ENCODE measurements at regions not wholly inside any gene's neighbourhood (a gene's known extent, or its start where the extent isn't known, plus 50 kb on each side); places are given as distances from the start of the nearest gene placed in this dataset.
A peak's percentile ranks its signal among the peaks of the same experiment; 100 is the strongest.

GRCh38 chr2:107374249-107374648 lies 452.4 kb upstream of the RGPD4 start:
- no peak for DNase-seq (ENCODE audit: low spot score)

- no peak for DNase-seq (ENCODE audit: low spot score)
Observed at GRCh38 chr2:107376909-107377308, 449.8 kb upstream of the RGPD4 start.

DNA sequence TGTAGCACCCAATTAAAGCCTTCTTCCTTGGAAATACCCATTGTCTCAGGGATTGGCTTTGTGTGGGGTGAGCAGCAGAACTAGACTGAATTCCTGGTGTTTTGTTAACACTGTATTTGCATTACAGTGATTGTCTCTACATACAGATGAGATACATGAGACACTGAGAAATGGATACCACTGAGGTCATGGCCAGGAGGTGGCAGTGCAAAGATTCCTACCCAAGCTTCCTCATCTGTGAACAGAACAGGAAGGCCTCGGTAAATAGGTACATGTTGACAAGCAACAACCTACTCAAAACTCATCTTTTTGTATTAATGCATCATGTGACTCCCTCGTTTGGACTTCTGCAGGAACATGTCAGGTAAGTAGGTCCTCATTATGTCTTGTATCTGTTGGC lies 445.8 kb upstream of the RGPD4 start:
- DNase-seq (ENCODE audit: low spot score) = no peak

- DNase-seq (ENCODE audit: low spot score) = peak; percentile 32
Observed at GRCh38 chr2:107383691-107384090, 443.0 kb upstream of the RGPD4 start.

DNA sequence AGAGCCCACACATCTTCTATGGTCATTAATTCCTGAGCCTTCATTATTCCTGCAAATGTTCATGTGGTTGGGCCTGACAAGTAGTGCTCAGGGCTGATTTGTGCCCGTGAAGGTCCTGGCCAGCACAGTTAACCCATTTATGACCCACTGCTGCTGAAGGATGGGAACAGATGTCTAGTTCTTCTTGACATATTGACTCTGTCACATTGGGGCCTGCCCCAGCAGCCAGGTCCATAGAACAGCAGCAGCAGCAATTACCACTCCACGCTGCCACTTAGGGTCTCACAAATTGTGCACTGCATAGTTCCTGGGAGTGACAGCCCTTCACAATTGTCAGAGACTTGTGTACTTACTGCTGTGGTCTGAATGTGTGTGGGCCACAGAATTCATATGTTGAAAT lies 442.3 kb upstream of the RGPD4 start:
- DNase-seq (ENCODE audit: low spot score) = peak; percentile 51

- DNase-seq (ENCODE audit: low spot score) = no peak
Observed at GRCh38 chr2:107385921-107386320, 440.8 kb upstream of the RGPD4 start.

DNA sequence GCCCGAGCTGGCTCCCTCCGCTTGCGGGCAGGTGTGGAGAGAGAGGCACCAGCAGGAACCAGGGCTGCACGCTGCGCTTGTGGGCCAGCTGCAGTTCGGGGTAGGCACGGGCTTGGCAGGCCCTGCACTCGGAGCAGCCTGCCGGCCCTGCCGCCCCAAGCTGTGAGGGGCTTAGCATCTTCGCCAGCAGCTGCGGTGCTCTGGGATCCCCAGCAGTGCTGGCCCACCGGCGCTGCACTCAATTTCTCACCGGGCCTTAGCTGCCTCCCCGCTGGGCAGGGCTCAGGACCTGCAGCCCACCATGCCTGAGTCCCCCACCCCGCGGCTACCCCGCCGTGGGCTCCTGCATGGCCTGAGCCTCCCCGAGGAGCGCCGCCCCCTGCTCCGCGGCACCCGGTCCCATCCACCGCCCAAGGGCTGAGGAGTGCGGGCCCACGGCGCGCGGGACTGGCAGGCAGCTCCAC lies 434.4 kb upstream of the RGPD4 start:
- DNase-seq (ENCODE audit: low spot score) = no peak

DNA sequence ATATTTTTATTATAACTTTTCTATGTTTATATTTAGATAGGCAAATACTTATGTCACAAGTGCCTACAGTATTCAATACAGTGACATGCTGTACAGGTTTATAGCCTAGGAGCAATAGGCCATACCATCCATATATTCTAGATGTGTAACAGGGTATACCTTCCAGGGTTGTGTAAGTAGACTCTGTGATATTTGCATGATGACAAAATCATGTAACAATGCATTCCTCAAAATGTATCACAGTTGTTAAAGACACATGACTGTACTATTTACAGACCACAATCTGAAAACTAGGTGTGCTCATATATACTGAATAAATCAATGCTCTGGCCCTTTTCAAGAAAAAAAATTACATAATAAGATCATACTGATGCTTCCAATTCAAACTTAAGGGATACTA lies 433.2 kb upstream of the RGPD4 start:
- DNase-seq (ENCODE audit: low spot score) = no peak

- DNase-seq (ENCODE audit: low spot score) = no peak
Observed at GRCh38 chr2:107398683-107399082, 428.0 kb upstream of the RGPD4 start.

DNA sequence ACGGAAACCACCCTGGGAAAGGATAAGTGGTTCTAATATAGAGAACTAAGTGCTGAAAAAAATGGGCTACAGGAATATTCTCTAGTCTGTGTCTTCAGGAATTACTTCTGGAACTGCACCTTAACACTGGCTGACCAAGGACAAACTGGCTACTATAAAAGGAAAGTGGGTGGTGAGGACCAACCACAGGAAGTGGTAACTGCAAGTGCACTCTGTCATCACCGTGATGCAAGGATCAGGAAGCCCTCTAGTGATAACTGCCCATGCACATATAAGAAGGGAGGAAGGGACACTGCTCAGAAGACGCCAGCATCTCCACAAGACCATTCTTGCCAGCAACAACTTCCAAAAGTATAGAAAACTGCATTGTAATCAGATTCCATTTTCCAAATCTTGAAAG lies 424.4 kb upstream of the RGPD4 start:
- DNase-seq (ENCODE audit: low spot score) = peak; percentile 27

GRCh38 chr2:107405261-107405660 lies 421.4 kb upstream of the RGPD4 start:
- no peak for DNase-seq (ENCODE audit: low spot score)

GRCh38 chr2:107407017-107407416 lies 419.7 kb upstream of the RGPD4 start:
- no peak for DNase-seq (ENCODE audit: low spot score)

- DNase-seq (ENCODE audit: low spot score) = no peak
Observed at GRCh38 chr2:107407974-107408373, 418.7 kb upstream of the RGPD4 start.

GRCh38 chr2:107411267-107411666 lies 415.4 kb upstream of the RGPD4 start:
- no peak for DNase-seq (ENCODE audit: low spot score)

DNA sequence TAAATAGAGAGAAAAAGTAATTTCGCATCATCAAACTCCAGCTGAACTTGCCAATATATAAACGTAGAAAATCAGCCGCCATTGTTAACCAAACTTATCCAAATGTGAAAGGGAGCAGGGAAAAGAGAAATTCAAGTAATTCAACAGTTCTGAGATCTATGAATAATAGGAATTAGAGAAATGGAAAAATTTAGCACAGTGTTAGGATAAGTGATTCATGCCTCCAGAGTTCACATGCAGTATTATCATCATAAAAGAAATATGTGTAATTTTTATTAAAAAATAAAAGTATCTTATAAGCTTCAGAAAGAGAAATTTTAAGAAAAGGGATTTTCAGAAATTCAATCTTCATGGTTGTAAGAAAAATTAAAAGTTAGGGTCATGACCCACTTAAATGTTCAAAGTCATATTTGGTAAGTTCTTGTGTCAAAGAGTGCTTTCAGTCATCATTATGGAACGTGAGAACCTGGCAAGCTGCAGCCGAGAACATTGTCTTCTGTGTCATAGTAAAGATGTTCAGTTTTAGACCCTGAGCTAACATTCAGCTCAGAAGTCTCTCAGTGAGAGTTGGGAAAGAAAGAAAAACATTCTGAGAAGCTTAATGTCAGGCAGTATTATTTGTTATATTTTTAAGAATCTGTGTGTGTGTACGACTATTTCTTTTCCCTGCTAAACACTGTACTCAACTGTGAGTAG lies 414.3 kb upstream of the RGPD4 start:
- peak; percentile 21 for DNase-seq (ENCODE audit: low spot score)

DNA sequence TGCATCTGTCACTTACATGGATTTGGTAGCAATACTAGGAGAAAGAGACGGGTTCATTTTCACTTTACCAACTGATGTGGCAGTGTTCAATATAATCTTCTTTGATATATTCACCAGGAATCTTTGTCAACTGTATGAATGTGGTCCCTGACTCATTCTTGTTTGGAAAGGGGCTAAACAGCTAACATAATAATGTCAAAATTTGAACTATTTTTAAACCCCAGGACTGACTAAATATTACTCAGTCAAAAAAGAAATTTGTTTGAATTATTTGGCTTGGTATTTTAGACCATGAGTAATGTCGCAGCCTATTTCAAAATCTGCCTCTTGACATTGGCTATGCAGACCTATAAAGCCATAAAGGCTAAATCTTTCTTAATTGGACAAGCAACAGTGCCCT lies 413.7 kb upstream of the RGPD4 start:
- no peak for DNase-seq (ENCODE audit: low spot score)

DNA sequence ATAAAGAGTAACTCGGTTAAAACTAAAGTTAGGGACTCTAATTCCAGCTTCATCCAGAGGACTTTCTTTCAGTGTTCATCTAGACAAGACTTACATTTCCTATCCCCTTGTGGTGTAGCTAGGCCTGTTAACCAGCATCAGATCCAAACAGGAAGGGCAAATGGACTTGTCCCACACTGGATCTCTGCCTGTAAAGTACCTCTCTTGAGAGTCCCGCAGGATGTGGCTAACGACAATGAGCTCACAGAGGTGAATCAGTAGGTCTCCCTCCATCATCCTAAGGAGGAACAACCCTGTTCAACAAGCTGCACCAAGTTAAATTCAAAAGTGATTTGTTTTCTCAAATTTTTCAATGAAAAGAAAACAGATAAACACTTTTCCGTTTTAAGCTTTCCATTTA lies 412.3 kb upstream of the RGPD4 start:
- no peak for DNase-seq (ENCODE audit: low spot score)

GRCh38 chr2:107418708-107419107 lies 408.0 kb upstream of the RGPD4 start:
- peak; percentile 28 for DNase-seq (ENCODE audit: low spot score)

- DNase-seq (ENCODE audit: low spot score) = no peak
Observed at GRCh38 chr2:107419191-107419590, 407.5 kb upstream of the RGPD4 start.

GRCh38 chr2:107428781-107429180 lies 397.9 kb upstream of the RGPD4 start:
- DNase-seq (ENCODE audit: low spot score) = no peak

GRCh38 chr2:107430006-107430405 lies 396.7 kb upstream of the RGPD4 start:
- no peak for DNase-seq (ENCODE audit: low spot score)

DNA sequence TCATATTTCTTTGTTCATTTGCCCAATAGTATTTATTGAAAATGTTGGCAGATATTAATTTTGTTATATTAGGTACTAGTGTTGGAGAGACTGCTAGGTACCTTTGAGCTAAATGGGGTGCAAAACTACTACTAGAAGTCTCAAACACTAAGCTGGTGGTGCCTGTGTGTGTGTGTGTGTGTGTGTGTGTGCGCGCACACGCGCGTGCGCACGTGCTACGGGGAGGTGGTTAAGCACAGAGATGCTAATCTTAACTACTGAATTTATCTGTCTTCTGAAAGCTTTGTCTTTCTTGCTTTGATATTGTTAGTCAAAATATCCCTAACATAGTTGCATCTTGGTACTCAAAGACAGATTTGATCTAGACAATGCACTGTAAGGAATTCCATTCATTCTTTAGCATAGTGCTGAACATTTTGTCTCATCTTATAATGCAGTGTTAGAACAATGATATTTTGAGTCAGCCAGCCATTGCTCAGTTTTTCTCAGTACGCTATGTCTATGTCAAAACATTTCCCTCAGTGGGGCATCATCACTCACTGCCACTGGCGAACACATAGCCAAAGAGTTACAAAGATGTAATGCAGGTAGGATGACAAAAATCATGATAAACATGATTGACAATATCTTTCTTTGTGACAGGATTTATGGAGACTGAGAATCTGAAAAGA lies 396.0 kb upstream of the RGPD4 start:
- no peak for DNase-seq (ENCODE audit: low spot score)

DNA sequence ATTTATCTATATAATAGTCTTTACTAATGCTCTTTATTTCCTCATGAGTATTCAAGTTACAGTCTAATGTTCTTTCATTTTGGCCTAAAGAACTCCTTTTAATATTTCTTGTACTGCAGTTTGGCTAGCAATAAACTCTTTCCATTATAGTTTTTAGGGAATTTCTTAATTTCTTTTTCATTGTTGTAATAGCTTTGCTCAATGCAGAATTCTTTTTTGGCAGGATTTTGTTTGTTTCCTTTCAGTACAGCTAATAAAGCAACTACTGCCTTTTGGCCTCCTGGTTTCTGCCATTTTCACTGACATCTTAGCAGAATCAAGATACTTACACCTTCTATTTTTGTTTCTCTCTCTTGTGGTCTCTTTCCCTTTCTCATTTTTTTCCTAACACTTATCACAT lies 390.4 kb upstream of the RGPD4 start:
- DNase-seq (ENCODE audit: low spot score) = no peak

Measured in SK-N-DZ (cell line).